SK-N-SH treated with all-trans-retinoic acid at 6 μM for 48 hours (cell line): ENCODE measurements at regions not wholly inside any gene's neighbourhood (a gene's known extent, or its start where the extent isn't known, plus 50 kb on each side); places are given as distances from the start of the nearest gene placed in this dataset.

Experiments used
- ATAC-seq: fragments of 200-7000 bp; cut with Tn5 transposase; 3 replicates; pipeline ENCODE4 v1.9.1; 2020; ENCODE audit warnings: mild to moderate bottlenecking, moderate library complexity
- BACH2 ChIP-seq: fragments of 250-450 bp; sonication (Bioruptor Pico); IDR thresholded peaks from 2 replicates; pipeline ENCODE4 v1.9.0; 2021; ENCODE audit warnings: mild to moderate bottlenecking, borderline replicate concordance
- CREB5 ChIP-seq: fragments of 250-450 bp; sonication (Bioruptor Pico); IDR thresholded peaks from 2 replicates; pipeline ENCODE4 v1.5.1; 2020; ENCODE audit warnings: low read depth, mild to moderate bottlenecking, moderate library complexity
- CSDC2 ChIP-seq: fragments of 250-450 bp; sonication (Bioruptor Pico); IDR thresholded peaks from 2 replicates; pipeline ENCODE4 v1.5.0; 2020; ENCODE audit warnings: mild to moderate bottlenecking, moderate library complexity
- CSRNP3 ChIP-seq: fragments of 250-450 bp; sonication (Bioruptor Pico); IDR thresholded peaks from 2 replicates; pipeline ENCODE4 v1.5.1; 2021; ENCODE audit warnings: mild to moderate bottlenecking, moderate library complexity
- ESRRG ChIP-seq: fragments of 250-450 bp; sonication (Bioruptor Pico); IDR thresholded peaks from 2 replicates; pipeline ENCODE4 v1.6.1; 2021; ENCODE audit warnings: mild to moderate bottlenecking
- GLIS3 ChIP-seq: fragments of 250-450 bp; sonication (Bioruptor Pico); IDR thresholded peaks from 2 replicates; pipeline ENCODE4 v1.5.0; 2020; ENCODE audit warnings: mild to moderate bottlenecking, moderate library complexity
- ISL1 ChIP-seq: fragments of 250-450 bp; sonication (Bioruptor Pico); IDR thresholded peaks from 2 replicates; pipeline ENCODE4 v2.1.2; 2022; ENCODE audit warnings: mild to moderate bottlenecking, moderate library complexity
- OSR1 ChIP-seq: fragments of 250-450 bp; sonication (Bioruptor Pico); IDR thresholded peaks from 2 replicates; pipeline ENCODE4 v1.8.0; 2022; ENCODE audit warnings: moderate library complexity, mild to moderate bottlenecking, inconsistent platforms
- PATZ1 ChIP-seq: fragments of 250-450 bp; sonication (Bioruptor Pico); IDR thresholded peaks from 2 replicates; pipeline ENCODE4 v1.8.0; 2020; ENCODE audit warnings: mild to moderate bottlenecking, moderate library complexity, borderline replicate concordance
- POU6F1 ChIP-seq: fragments of 250-450 bp; sonication (Bioruptor Pico); IDR thresholded peaks from 2 replicates; pipeline ENCODE4 v1.8.0; 2021; ENCODE audit warnings: low read depth, mild to moderate bottlenecking, moderate library complexity, borderline replicate concordance
- PPARA ChIP-seq: fragments of 250-450 bp; sonication (Bioruptor Pico); IDR thresholded peaks from 2 replicates; pipeline ENCODE4 v1.5.0; 2020; ENCODE audit warnings: mild to moderate bottlenecking, borderline replicate concordance
- RARB ChIP-seq: fragments of 250-450 bp; sonication (Bioruptor Pico); IDR thresholded peaks from 2 replicates; pipeline ENCODE4 v1.8.0; 2021; ENCODE audit warnings: mild to moderate bottlenecking, moderate library complexity
- SNAI2 ChIP-seq: fragments of 250-450 bp; sonication (Bioruptor Pico); IDR thresholded peaks from 2 replicates; pipeline ENCODE4 v1.5.0; 2020; ENCODE audit warnings: mild to moderate bottlenecking, moderate library complexity
- TCF4 ChIP-seq: fragments of 250-450 bp; sonication (Bioruptor Pico); IDR thresholded peaks from 2 replicates; pipeline ENCODE4 v1.8.0; 2021; ENCODE audit warnings: mild to moderate bottlenecking, moderate library complexity, borderline replicate concordance
- TOX ChIP-seq: fragments of 250-450 bp; sonication (Bioruptor Pico); IDR thresholded peaks from 2 replicates; pipeline ENCODE4 v1.8.0; 2021; ENCODE audit warnings: mild to moderate bottlenecking, moderate library complexity, borderline replicate concordance
- TSHZ2 ChIP-seq: fragments of 250-450 bp; sonication (Bioruptor Pico); IDR thresholded peaks from 2 replicates; pipeline ENCODE4 v1.5.0; 2020; ENCODE audit warnings: mild to moderate bottlenecking, moderate library complexity
- ZC3H10 ChIP-seq: fragments of 250-450 bp; sonication (Bioruptor Pico); IDR thresholded peaks from 2 replicates; pipeline ENCODE4 v1.5.1; 2021; ENCODE audit warnings: mild to moderate bottlenecking, moderate library complexity
- ZFP3 ChIP-seq: fragments of 250-450 bp; sonication (Bioruptor Pico); IDR thresholded peaks from 2 replicates; pipeline ENCODE4 v1.5.0; 2020; ENCODE audit warnings: mild to moderate bottlenecking, moderate library complexity
- ZFP30 ChIP-seq: fragments of 450-650 bp; formaldehyde crosslinking; IDR thresholded peaks from 2 replicates; pipeline ENCODE4 v1.5.0; 2022; ENCODE audit warnings: mild to moderate bottlenecking, moderate library complexity
- ZNF565 ChIP-seq: fragments of 450-650 bp; formaldehyde crosslinking; conservative IDR thresholded peaks from 2 replicates; pipeline ENCODE4 v1.5.0; 2020; ENCODE audit warnings: low read depth, mild to moderate bottlenecking, moderate library complexity
- ZNF70 ChIP-seq: fragments of 450-650 bp; formaldehyde crosslinking; IDR thresholded peaks from 2 replicates; pipeline ENCODE4 v1.5.0; 2020; ENCODE audit warnings: mild to moderate bottlenecking, moderate library complexity
- ZNF8 ChIP-seq: fragments of 450-650 bp; formaldehyde crosslinking; IDR thresholded peaks from 2 replicates; pipeline ENCODE4 v1.5.0; 2020; ENCODE audit warnings: mild to moderate bottlenecking, moderate library complexity

- ATAC-seq, result no peak
These were observed 70.4 kb upstream of the CST7 start for GRCh38 chr20:24878657-24879056.

GRCh38 chr20:24879875-24880274 is 69.2 kb upstream of the CST7 start:
- ATAC-seq, result no peak
- TF ChIP-seq SNAI2 (CRISPR knock-in tag) (no peak), ZNF70 (no peak), CREB5 (CRISPR knock-in tag) (no peak), TOX (CRISPR knock-in tag) (no peak), ZC3H10 (CRISPR knock-in tag) (no peak), ESRRG (CRISPR knock-in tag) (no peak), CSDC2 (CRISPR knock-in tag) (no peak)

More at GRCh38 chr20:24878657-24879056, 70.4 kb upstream of the CST7 start:
- TF ChIP-seq ZNF8 (no peak), BACH2 (no peak), TSHZ2 (no peak), TOX (CRISPR knock-in tag) (no peak), TCF4 (CRISPR knock-in tag) (no peak), ZC3H10 (CRISPR knock-in tag) (no peak), ZFP3 (no peak), CSRNP3 (CRISPR knock-in tag) (no peak), RARB (CRISPR knock-in tag) (no peak), POU6F1 (CRISPR knock-in tag) (no peak), CREB5 (CRISPR knock-in tag) (no peak), ESRRG (CRISPR knock-in tag) (no peak), ISL1 (no peak), PPARA (CRISPR knock-in tag) (no peak)
- TF ChIP-seq, all 23 proteins: peak for 0

- no peak for ATAC-seq
- no peak for TF ChIP-seq GLIS3 (CRISPR knock-in tag)
- no peak for TF ChIP-seq ZFP30 (CRISPR knock-in tag)
- TF ChIP-seq ESRRG (CRISPR knock-in tag), result no peak
- TF ChIP-seq OSR1 (CRISPR knock-in tag), result no peak
- TF ChIP-seq ZNF8, result no peak
- no peak for TF ChIP-seq POU6F1 (CRISPR knock-in tag)
- TF ChIP-seq PATZ1 (CRISPR knock-in tag), result no peak
- TF ChIP-seq SNAI2 (CRISPR knock-in tag), result no peak
- TF ChIP-seq ZNF70, result no peak
- no peak for TF ChIP-seq CSRNP3 (CRISPR knock-in tag)
- TF ChIP-seq ZNF565 (CRISPR knock-in tag), result no peak
- no peak for TF ChIP-seq PPARA (CRISPR knock-in tag)
- no peak for TF ChIP-seq TCF4 (CRISPR knock-in tag)
- TF ChIP-seq ZFP3, result no peak
- TF ChIP-seq RARB (CRISPR knock-in tag), result no peak
These were observed 68.7 kb upstream of the CST7 start for GRCh38 chr20:24880356-24880755.
